H9 (cell line): ENCODE measurements at regions not wholly inside any gene's neighbourhood (a gene's known extent, or its start where the extent isn't known, plus 50 kb on each side); places are given as distances from the start of the nearest gene placed in this dataset.

ENCODE experiments used
- DNase-seq: peaks from one replicate; pipeline ENCODE4 v3.0.0-alpha.2; 2017
- H2AFZ ChIP-seq: one replicate; pipeline ENCODE4 v1.6.1; 2013; ENCODE audit warnings: mild to moderate bottlenecking, low read length, control low read depth, moderate library complexity
- H2AK5ac ChIP-seq: 2 replicates; pipeline ENCODE4 v1.6.1; 2013; ENCODE audit warnings: low read length, control low read depth, mixed read lengths; ENCODE audit not compliant: insufficient read length
- H2BK120ac ChIP-seq: one replicate; pipeline ENCODE4 v1.6.1; 2013; ENCODE audit warnings: low read depth, mild to moderate bottlenecking, low read length, control low read depth, inconsistent platforms; ENCODE audit not compliant: poor library complexity, severe bottlenecking
- H2BK12ac ChIP-seq: 2 replicates; pipeline ENCODE4 v1.6.1; 2013; ENCODE audit warnings: low read length, control low read depth, mixed read lengths, low read depth; ENCODE audit not compliant: insufficient read length
- H2BK15ac ChIP-seq: 2 replicates; pipeline ENCODE4 v1.6.1; 2013; ENCODE audit warnings: low read depth, low read length, control low read depth
- H2BK20ac ChIP-seq: one replicate; pipeline ENCODE4 v1.6.1; 2013; ENCODE audit warnings: low read depth, mild to moderate bottlenecking, low read length, control low read depth, inconsistent platforms; ENCODE audit not compliant: poor library complexity, severe bottlenecking
- H2BK5ac ChIP-seq: 2 replicates; pipeline ENCODE4 v1.6.1; 2013; ENCODE audit warnings: low read length, control low read depth, mixed read lengths; ENCODE audit not compliant: insufficient read length
- H3K14ac ChIP-seq: 2 replicates; pipeline ENCODE4 v1.6.1; 2013; ENCODE audit warnings: low read length, control low read depth; ENCODE audit not compliant: insufficient read depth
- H3K18ac ChIP-seq: 2 replicates; pipeline ENCODE4 v1.6.1; 2013; ENCODE audit warnings: low read depth, mild to moderate bottlenecking, mixed read lengths, low read length, control low read depth; ENCODE audit not compliant: insufficient read length
- H3K23ac ChIP-seq: 2 replicates; pipeline ENCODE4 v1.6.1; 2013; ENCODE audit warnings: low read length, control low read depth, mixed read lengths, low read depth; ENCODE audit not compliant: insufficient read length
- H3K23me2 ChIP-seq: 2 replicates; pipeline ENCODE4 v1.6.1; 2013; ENCODE audit warnings: low read depth, mild to moderate bottlenecking, mixed read lengths, low read length, control low read depth; ENCODE audit not compliant: insufficient read length, poor library complexity, severe bottlenecking
- H3K27ac ChIP-seq: 2 replicates; pipeline ENCODE4 v1.5.1; 2013; ENCODE audit warnings: low read length, control low read depth, mixed read lengths, low read depth; ENCODE audit not compliant: insufficient read length
- H3K27me3 ChIP-seq: 2 replicates; pipeline ENCODE4 v1.6.1; 2013; ENCODE audit warnings: low read length, control low read depth, inconsistent platforms; ENCODE audit not compliant: insufficient read depth
- H3K4ac ChIP-seq: 2 replicates; pipeline ENCODE4 v1.6.1; 2013; ENCODE audit warnings: low read depth, mild to moderate bottlenecking, control low read depth, inconsistent platforms, low read length, moderate library complexity
- H3K4me1 ChIP-seq: 2 replicates; pipeline ENCODE4 v1.6.1; 2013; ENCODE audit warnings: low read length, control low read depth, inconsistent platforms; ENCODE audit not compliant: insufficient read depth
- H3K4me2 ChIP-seq: 2 replicates; pipeline ENCODE4 v1.6.1; 2013; ENCODE audit warnings: low read length, control low read depth, mixed read lengths; ENCODE audit not compliant: insufficient read length, insufficient read depth
- H3K56ac ChIP-seq: 2 replicates; pipeline ENCODE4 v1.6.1; 2013; ENCODE audit warnings: low read depth, mild to moderate bottlenecking, mixed read lengths, low read length, control low read depth; ENCODE audit not compliant: insufficient read length
- H3K79me1 ChIP-seq: 2 replicates; pipeline ENCODE4 v1.6.1; 2013; ENCODE audit warnings: low read depth, mild to moderate bottlenecking, moderate library complexity, low read length, control low read depth, inconsistent platforms; ENCODE audit not compliant: insufficient read depth, poor library complexity, severe bottlenecking
- H3K79me2 ChIP-seq: 2 replicates; pipeline ENCODE4 v1.6.1; 2013; ENCODE audit warnings: low read length, control low read depth, inconsistent platforms; ENCODE audit not compliant: insufficient read depth
- H3K9ac ChIP-seq: 2 replicates; pipeline ENCODE4 v1.6.1; 2013; ENCODE audit warnings: low read length, control low read depth, mixed read lengths; ENCODE audit not compliant: insufficient read length; ENCODE audit errors: extremely low read depth
- H3K9me3 ChIP-seq: one replicate; pipeline ENCODE4 v1.6.1; 2013; ENCODE audit warnings: low read depth, low read length, inconsistent platforms; ENCODE audit not compliant: control insufficient read depth
- H3T11ph ChIP-seq: one replicate; pipeline ENCODE4 v1.6.1; 2013; ENCODE audit warnings: mild to moderate bottlenecking, low read length, control low read depth, inconsistent platforms
- H4K20me1 ChIP-seq: one replicate; pipeline ENCODE4 v1.6.1; 2013; ENCODE audit not compliant: control insufficient read depth, insufficient read length, insufficient read depth
- H4K5ac ChIP-seq: 2 replicates; pipeline ENCODE4 v1.6.1; 2013; ENCODE audit warnings: low read depth, mild to moderate bottlenecking, mixed read lengths, low read length, control low read depth; ENCODE audit not compliant: insufficient read length
- H4K8ac ChIP-seq: replicated peaks from 2 replicates; pipeline ENCODE4 v1.6.1; 2013; ENCODE audit warnings: low read length, control low read depth, mixed read lengths, low read depth; ENCODE audit not compliant: insufficient read length
- H4K91ac ChIP-seq: 2 replicates; pipeline ENCODE4 v1.6.1; 2013; ENCODE audit warnings: low read depth, mild to moderate bottlenecking, moderate library complexity, mixed read lengths, low read length, control low read depth; ENCODE audit not compliant: insufficient read length
- H3K27ac Mint-ChIP-seq, 3 experiments: 2 replicates in 2 of 3; 3 replicates in 1 of 3; pipeline ENCODE4 v1.8.0; 2020 to 2021; ENCODE audit warnings: mixed read lengths in 3 of 3, mild to moderate bottlenecking in 1 of 3, moderate library complexity in 1 of 3
- H3K27me3 Mint-ChIP-seq: 2 replicates; pipeline ENCODE4 v1.8.0; 2021; ENCODE audit warnings: low read depth, mild to moderate bottlenecking, moderate library complexity, mixed read lengths
- H3K36me3 Mint-ChIP-seq, 3 experiments: 2 replicates in 2 of 3; 3 replicates in 1 of 3; pipeline ENCODE4 v1.8.0; 2020 to 2021; ENCODE audit warnings: low read depth in 3 of 3, mixed read lengths in 3 of 3; ENCODE audit not compliant: insufficient read depth in 1 of 3
- H3K4me1 Mint-ChIP-seq, 2 experiments: 2 replicates each; pipeline ENCODE4 v1.8.0; 2020; ENCODE audit warnings: mixed read lengths in 2 of 2
- H3K4me3 Mint-ChIP-seq, 2 experiments: 2 replicates in 1 of 2; 3 replicates in 1 of 2; pipeline ENCODE4 v1.8.0; 2020 to 2021; ENCODE audit warnings: mild to moderate bottlenecking in 2 of 2, mixed read lengths in 2 of 2, moderate library complexity in 1 of 2
- H3K9me3 Mint-ChIP-seq, 2 experiments: 2 replicates in 1 of 2; 3 replicates in 1 of 2; pipeline ENCODE4 v1.8.0; 2020; ENCODE audit warnings: mild to moderate bottlenecking in 2 of 2, mixed read lengths in 2 of 2, moderate library complexity in 1 of 2
- CTCF ChIP-seq: fragments of 200-600 bp; sonication (generic); conservative IDR thresholded peaks from 3 replicates; pipeline ENCODE4 v1.8.0; 2021; ENCODE audit warnings: antibody characterized with exemption, mild to moderate bottlenecking
- WGBS: extraction: QIAGEN DNeasy Blood & Tissue Kit; methylation state at CpG from one replicate; pipeline ENCODE4 v1.1.7; 2013; ENCODE audit warnings: missing lambda C conversion rate, low lambda C conversion rate, mixed read lengths; ENCODE audit not compliant: insufficient read length; ENCODE audit errors: extremely low coverage; 5-methylcytosine and 5-hydroxymethylcytosine counted together

GRCh38 chr6:155787168-155787567, 331.5 kb upstream of the NOX3 start:
- no CpG with 5 or more reads among the region's 5 CpGs for WGBS
- no peaks in the 10 kb centered on the region for H3K27me3 Mint-ChIP-seq

More at GRCh38 chr6:155787168-155787567, 331.5 kb upstream of the NOX3 start:
- Histone ChIP-seq H2BK120ac (no peak overlapping the region), H2BK5ac (no peak overlapping the region), H3K56ac (no peak overlapping the region), H3K4me1 (no peaks in the 10 kb centered on the region), H2AFZ (no peak overlapping the region), H2BK12ac (no peak overlapping the region), H2AK5ac (no peak overlapping the region), H3K27me3 (no peaks in the 10 kb centered on the region), H4K20me1 (no peaks in the 10 kb centered on the region), H3T11ph (no peak overlapping the region), H3K23me2 (no peaks in the 10 kb centered on the region), H4K8ac (no peak overlapping the region), H3K23ac (no peak overlapping the region), H3K14ac (no peak overlapping the region), H3K9ac (no peak overlapping the region), H4K5ac (no peak overlapping the region), H4K91ac (no peak overlapping the region), H3K9me3 (peaks cover 5% of the 10 kb centered on the region), H3K27ac (no peak overlapping the region), H3K18ac (no peak overlapping the region), H3K4ac (no peak overlapping the region), H2BK20ac (no peak overlapping the region), H3K79me2 (no peaks in the 10 kb centered on the region), H3K79me1 (no peaks in the 10 kb centered on the region), H3K4me2 (no peak overlapping the region), H2BK15ac (no peak overlapping the region)
- Mint-ChIP-seq H3K27ac (no peak overlapping the region; a peak in 1 of 7 replicates), H3K9me3 (peaks cover 21 to 32% of the 10 kb centered on the region in 2 experiments), H3K36me3 (peaks cover 8 to 33% (median 10%) of the 10 kb centered on the region in 3 experiments), H3K4me1 (peaks cover 9 to 11% of the 10 kb centered on the region in 2 experiments), H3K4me3 (no peak overlapping the region)
- DNase-seq: no peak
- no peak for TF ChIP-seq CTCF
